AG09309 (cell line): ENCODE measurements at regions not wholly inside any gene's neighbourhood (a gene's known extent, or its start where the extent isn't known, plus 50 kb on each side); places are given as distances from the start of the nearest gene placed in this dataset.
"Not testable (repeated sequence)": the region's sequence is repeated elsewhere in the genome, so short reads cannot be mapped to it uniquely, and the experiment has no call there.

Experiments used
- DNase-seq: peaks from one replicate; pipeline ENCODE4 v3.0.0-alpha.2; 2010; ENCODE audit warnings: low read depth
- H3K4me3 ChIP-seq: 2 replicates; pipeline ENCODE4 v1.5.1; 2011; ENCODE audit warnings: mild to moderate bottlenecking, low read depth, low read length, moderate library complexity; ENCODE audit not compliant: control insufficient read depth
- TF ChIP-seq, protein P1 (sequence below): IDR thresholded peaks from 2 replicates; pipeline ENCODE4 v1.5.1; 2011; ENCODE audit warnings: mild to moderate bottlenecking, low read depth, low read length, inconsistent platforms; ENCODE audit not compliant: insufficient read depth, control insufficient read depth; ENCODE audit errors: missing control alignments

DNA sequence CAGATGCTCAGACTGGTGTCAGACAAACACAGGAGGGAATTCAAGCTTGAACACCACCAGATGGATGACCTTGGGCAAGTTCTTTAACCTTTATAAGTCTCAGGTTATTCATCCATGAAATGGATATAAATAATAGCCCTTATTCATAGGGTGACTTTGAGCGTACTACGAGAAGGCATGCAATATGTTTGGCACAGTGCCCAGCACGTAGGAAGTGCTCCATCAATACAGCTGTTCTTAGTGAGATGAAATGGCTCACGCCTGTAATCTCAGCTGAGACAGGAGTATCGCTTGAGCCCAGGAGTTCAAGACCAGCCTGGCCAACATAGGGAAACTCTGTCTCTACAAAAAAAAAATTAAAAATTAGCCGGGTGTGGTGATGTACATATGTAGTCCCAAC is 84.8 kb upstream of the FICD start:
- DNase-seq = no peak
- H3K4me3 ChIP-seq = no peak overlapping the region
- TF ChIP-seq, protein P1, sequence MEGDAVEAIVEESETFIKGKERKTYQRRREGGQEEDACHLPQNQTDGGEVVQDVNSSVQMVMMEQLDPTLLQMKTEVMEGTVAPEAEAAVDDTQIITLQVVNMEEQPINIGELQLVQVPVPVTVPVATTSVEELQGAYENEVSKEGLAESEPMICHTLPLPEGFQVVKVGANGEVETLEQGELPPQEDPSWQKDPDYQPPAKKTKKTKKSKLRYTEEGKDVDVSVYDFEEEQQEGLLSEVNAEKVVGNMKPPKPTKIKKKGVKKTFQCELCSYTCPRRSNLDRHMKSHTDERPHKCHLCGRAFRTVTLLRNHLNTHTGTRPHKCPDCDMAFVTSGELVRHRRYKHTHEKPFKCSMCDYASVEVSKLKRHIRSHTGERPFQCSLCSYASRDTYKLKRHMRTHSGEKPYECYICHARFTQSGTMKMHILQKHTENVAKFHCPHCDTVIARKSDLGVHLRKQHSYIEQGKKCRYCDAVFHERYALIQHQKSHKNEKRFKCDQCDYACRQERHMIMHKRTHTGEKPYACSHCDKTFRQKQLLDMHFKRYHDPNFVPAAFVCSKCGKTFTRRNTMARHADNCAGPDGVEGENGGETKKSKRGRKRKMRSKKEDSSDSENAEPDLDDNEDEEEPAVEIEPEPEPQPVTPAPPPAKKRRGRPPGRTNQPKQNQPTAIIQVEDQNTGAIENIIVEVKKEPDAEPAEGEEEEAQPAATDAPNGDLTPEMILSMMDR = no peak

DNA sequence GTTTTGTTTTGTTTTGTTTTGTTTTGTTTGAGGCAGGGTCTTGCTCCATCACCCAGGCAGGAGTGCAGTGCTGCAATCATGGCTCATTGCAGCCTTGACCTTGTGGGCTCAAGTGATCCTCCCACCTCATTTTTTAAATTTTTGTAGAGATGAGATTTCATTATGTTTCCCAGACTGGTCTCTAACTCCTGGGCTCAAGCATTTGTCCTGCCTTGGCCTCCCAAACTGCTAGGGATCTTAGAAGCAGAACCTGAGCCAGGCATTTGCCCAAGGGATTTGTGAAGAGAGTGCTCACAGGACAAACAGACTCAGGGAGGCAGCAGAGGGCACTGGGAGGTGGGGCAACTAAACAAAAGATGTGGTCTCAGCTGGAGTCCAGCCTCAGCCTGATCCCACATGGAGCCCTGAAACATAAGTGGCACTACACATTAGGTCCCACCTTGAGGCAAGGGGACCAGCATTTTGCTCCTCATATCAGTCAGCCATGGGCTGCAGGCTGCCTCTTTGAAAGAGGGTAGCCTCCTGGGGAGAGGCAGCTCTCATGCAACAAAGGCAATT is 86.2 kb upstream of the CMKLR1 start:
- TF ChIP-seq, protein P1 = no peak
- DNase-seq = no peak
- H3K4me3 ChIP-seq = no peak overlapping the region

DNA sequence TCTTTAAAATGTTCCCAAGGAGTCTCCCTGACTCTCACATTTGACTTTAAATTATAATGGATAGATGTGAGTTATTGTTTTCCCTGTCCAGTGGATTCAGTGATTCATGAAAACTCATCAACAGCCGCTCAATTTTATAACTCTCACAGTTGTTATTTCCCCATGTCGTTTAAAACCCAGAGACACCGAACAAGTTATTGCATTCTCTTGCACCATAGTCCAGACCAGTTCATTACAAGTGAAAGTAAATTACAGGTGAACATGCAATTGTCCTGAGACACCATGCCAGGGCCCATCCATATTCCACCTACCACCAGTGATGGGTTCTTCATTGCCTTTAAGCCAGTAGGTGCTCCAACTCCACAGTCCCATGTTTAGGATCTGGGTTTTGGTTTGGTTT is 85.7 kb upstream of the CMKLR1 start:
- H3K4me3 ChIP-seq = no peak overlapping the region
- TF ChIP-seq, protein P1 = no peak
- DNase-seq = no peak

DNA sequence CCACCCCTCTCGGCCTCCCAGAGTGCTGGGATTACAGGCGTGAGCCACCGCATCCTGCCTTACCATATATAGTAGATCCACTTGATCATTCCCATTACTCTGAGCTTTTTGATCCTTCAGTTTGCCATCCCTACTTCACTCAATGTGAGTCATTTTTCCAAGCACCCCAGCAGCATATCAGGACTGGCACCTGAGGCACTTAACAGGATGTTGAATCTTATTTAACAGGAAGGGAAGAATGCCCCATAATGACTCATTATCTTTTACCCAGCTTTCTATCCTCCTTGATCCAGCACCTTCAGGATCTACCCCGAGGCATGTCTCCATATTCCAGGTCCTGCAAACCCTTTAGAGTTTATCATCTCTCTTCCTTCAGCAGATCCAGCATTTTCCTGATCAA is 84.9 kb upstream of the CMKLR1 start:
- no peak overlapping the region for H3K4me3 ChIP-seq
- TF ChIP-seq, protein P1 = no peak
- no peak for DNase-seq

DNA sequence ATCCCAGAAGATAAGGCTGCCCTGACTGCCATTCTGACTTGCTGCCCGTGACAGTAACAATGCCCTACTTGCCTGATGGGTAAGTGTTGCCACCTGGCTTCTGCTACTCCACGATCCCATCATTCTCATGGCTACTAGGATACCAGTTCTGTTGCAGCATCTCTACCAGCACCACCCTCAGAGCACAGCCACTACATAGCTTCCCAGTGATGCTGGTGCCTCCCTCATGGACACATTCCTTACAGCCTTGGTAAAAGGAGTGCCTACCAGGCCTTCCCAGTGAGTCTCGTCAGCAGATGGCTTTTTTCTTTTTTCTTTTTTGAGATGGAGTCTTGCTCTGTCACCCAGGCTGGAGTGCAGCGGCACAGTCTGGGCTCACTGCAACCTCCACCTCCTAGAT is 84.4 kb upstream of the CMKLR1 start:
- TF ChIP-seq, protein P1 = no peak
- H3K4me3 ChIP-seq = no peak overlapping the region
- DNase-seq = no peak

DNA sequence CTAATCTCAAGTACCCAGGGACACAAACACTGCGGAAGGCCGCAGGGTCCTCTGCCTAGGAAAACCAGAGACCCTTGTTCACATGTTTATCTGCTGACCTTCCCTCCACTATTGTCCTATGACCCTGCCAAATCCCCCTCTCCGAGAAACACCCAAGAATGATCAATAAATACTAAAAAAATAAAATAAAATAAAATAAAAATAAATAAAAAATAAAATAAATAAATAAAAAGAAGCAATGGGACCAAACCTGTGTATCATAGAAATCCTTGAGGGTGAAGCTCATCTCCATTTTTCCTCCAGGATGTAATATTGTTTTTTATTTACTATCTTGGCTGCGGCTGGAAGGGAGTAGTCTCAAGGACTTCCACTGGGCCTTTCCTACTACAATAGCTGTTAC is 82.0 kb upstream of the CMKLR1 start:
- H3K4me3 ChIP-seq, DNase-seq: not testable (repeated sequence)

DNA sequence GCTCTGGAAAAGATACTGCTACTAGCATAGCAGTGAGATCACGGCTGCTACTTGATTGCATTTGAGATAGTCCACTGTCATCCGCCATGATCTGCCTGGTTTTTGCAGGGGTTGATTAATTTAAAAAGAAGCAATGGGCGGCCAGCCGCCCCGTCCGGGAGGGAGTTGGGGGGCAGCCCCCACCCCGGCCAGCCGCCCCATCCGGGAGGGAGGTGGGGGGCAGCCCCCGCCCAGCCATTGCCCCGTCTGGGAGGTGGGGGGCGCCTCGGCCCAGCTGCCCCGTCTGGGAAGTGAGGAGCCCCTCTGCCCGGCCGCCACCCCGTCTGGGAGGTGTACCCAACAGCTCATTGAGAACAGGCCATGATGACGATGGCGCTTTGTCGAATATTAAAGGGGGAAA is 81.3 kb upstream of the CMKLR1 start:
- DNase-seq, H3K4me3 ChIP-seq: not testable (repeated sequence)

DNA sequence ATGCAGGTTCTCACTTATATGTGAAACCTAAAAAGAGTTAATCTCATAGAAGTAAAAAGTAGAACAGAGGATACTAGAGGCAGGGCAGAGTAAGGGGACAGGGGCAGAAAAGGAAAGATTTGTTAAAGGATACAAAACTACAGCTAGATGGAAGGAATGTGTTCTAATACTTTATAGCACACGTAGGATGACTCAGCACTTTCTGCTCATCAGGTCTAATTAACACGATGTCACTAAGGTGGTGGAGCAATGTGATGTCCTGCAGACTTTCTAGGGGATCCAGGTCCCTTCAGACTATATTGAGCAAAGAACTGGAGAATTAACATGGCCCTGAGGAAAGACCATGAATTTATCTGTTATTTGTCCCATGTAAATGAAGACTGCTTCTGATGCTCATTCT is 80.8 kb upstream of the CMKLR1 start:
- DNase-seq = no peak
- no peak overlapping the region for H3K4me3 ChIP-seq
- TF ChIP-seq, protein P1 = no peak
